ENCODE measurements at regions not wholly inside any gene's neighbourhood (a gene's known extent, or its start where the extent isn't known, plus 50 kb on each side); places are given as distances from the start of the nearest gene placed in this dataset.

- no peak for DNase-seq
Observed at GRCh38 chr20:62545901-62546525, 70.2 kb upstream of the GATA5 start.

- DNase-seq: no peak
Observed at GRCh38 chr20:62546606-62547005, 70.8 kb upstream of the GATA5 start.

GRCh38 chr20:62547364-62547763 lies 71.6 kb upstream of the GATA5 start:
- no peak for DNase-seq

- DNase-seq: no peak
Observed at GRCh38 chr20:62548471-62548870, 72.7 kb upstream of the GATA5 start.

GRCh38 chr20:62549029-62549428 lies 73.2 kb upstream of the GATA5 start:
- DNase-seq: no peak

- no peak for DNase-seq
Observed at GRCh38 chr20:62549499-62550086, 73.8 kb upstream of the GATA5 start.

- DNase-seq: no peak
Observed at GRCh38 chr20:62550087-62550632, 74.4 kb upstream of the GATA5 start.

- no peak for DNase-seq
Observed at GRCh38 chr20:62551407-62552323, 75.9 kb upstream of the GATA5 start.

- DNase-seq: no peak
Observed at GRCh38 chr20:62552613-62553012, 76.8 kb upstream of the GATA5 start.

GRCh38 chr20:62553136-62553837 lies 77.5 kb upstream of the GATA5 start:
- no peak for DNase-seq

GRCh38 chr20:62553838-62554161 lies 78.0 kb upstream of the GATA5 start:
- DNase-seq: no peak

GRCh38 chr20:62554214-62554897 lies 78.6 kb upstream of the GATA5 start:
- no peak for DNase-seq

GRCh38 chr20:62554898-62555641 lies 79.3 kb upstream of the GATA5 start:
- DNase-seq: no peak

- DNase-seq: no peak
Observed at GRCh38 chr20:62555642-62556420, 80.0 kb upstream of the GATA5 start.

- DNase-seq: no peak
Observed at GRCh38 chr20:62557462-62557861, 81.7 kb upstream of the GATA5 start.

GRCh38 chr20:62557999-62558408 lies 82.2 kb upstream of the GATA5 start:
- DNase-seq: no peak

- DNase-seq: no peak
Observed at GRCh38 chr20:62558779-62559178, 83.0 kb upstream of the GATA5 start.

- DNase-seq: no peak
Observed at GRCh38 chr20:62560162-62560561, 82.1 kb upstream of the SLCO4A1 start.

GRCh38 chr20:62561182-62561581 lies 81.1 kb upstream of the SLCO4A1 start:
- no peak for DNase-seq

GRCh38 chr20:62561948-62562347 lies 80.4 kb upstream of the SLCO4A1 start:
- DNase-seq: no peak

GRCh38 chr20:62562831-62563230 lies 79.5 kb upstream of the SLCO4A1 start:
- no peak for DNase-seq

Measured in activated CD4-positive, alpha-beta T cell treated with anti-CD3 and anti-CD28 coated beads, Interleukin-2, amount 50 U/mL, for 16 hours (primary cell).